Stimulated activated CD8-positive, alpha-beta memory T cell treated with anti-CD3 and anti-CD28 coated beads, Interleukin-15, amount 100 ng/mL, for 48 hours (primary cell): ENCODE measurements at regions not wholly inside any gene's neighbourhood (a gene's known extent, or its start where the extent isn't known, plus 50 kb on each side); places are given as distances from the start of the nearest gene placed in this dataset.

ENCODE experiments used
- DNase-seq, 2 donors: peaks; one replicate each; pipeline ENCODE4 v3.0.0-alpha.2; 2020; ENCODE audit warnings: low read depth in 2 of 2

- no peak for DNase-seq
These were observed 58.9 kb downstream of the DIRAS3 start for GRCh38 chr1:67991546-67991945.

- DNase-seq = no peak
These were observed 62.4 kb downstream of the DIRAS3 start for GRCh38 chr1:67988066-67988465.

- no peak for DNase-seq
These were observed 63.2 kb downstream of the DIRAS3 start for GRCh38 chr1:67987046-67987799.

GRCh38 chr1:67983867-67984266, 66.6 kb downstream of the DIRAS3 start:
- no peak for DNase-seq

GRCh38 chr1:67980028-67980427, 70.4 kb downstream of the DIRAS3 start:
- DNase-seq = no peak

- DNase-seq = no peak
These were observed 70.9 kb downstream of the DIRAS3 start for GRCh38 chr1:67979532-67979931.

- no peak for DNase-seq
These were observed 71.4 kb downstream of the DIRAS3 start for GRCh38 chr1:67978890-67979516.

- no peak for DNase-seq
These were observed 72.7 kb downstream of the DIRAS3 start for GRCh38 chr1:67977756-67978155.

- DNase-seq = no peak
These were observed 77.4 kb downstream of the DIRAS3 start for GRCh38 chr1:67973051-67973450.

- DNase-seq = no peak
These were observed 80.3 kb downstream of the DIRAS3 start for GRCh38 chr1:67970088-67970487.

- no peak for DNase-seq
These were observed 81.0 kb downstream of the DIRAS3 start for GRCh38 chr1:67969446-67969845.

GRCh38 chr1:67966666-67967009, 83.8 kb downstream of the DIRAS3 start:
- no peak for DNase-seq

- DNase-seq = no peak
These were observed 84.3 kb downstream of the DIRAS3 start for GRCh38 chr1:67965995-67966665.

GRCh38 chr1:67963263-67963662, 87.2 kb downstream of the DIRAS3 start:
- no peak for DNase-seq

- no peak for DNase-seq
These were observed 89.7 kb downstream of the DIRAS3 start for GRCh38 chr1:67960766-67961165.

GRCh38 chr1:67958472-67958871, 92.0 kb downstream of the DIRAS3 start:
- no peak for DNase-seq

- no peak for DNase-seq
These were observed 93.4 kb downstream of the DIRAS3 start for GRCh38 chr1:67957066-67957465.

GRCh38 chr1:67956116-67956515, 94.3 kb downstream of the DIRAS3 start:
- DNase-seq = no peak

- DNase-seq = no peak
These were observed 94.8 kb downstream of the DIRAS3 start for GRCh38 chr1:67955591-67955990.

- no peak for DNase-seq
These were observed 97.1 kb downstream of the DIRAS3 start for GRCh38 chr1:67953301-67953700.

- DNase-seq = no peak
These were observed 98.4 kb downstream of the DIRAS3 start for GRCh38 chr1:67952071-67952470.

GRCh38 chr1:67951014-67951413, 99.4 kb downstream of the DIRAS3 start:
- DNase-seq = no peak
